GM15510 (cell line): ENCODE measurements at regions not wholly inside any gene's neighbourhood (a gene's known extent, or its start where the extent isn't known, plus 50 kb on each side); places are given as distances from the start of the nearest gene placed in this dataset.

Experiments
- POLR2A ChIP-seq: IDR thresholded peaks from 3 replicates; pipeline ENCODE4 v1.6.1; 2011; ENCODE audit warnings: borderline replicate concordance; ENCODE audit not compliant: insufficient read length; ENCODE audit errors: extremely low read depth

- TF ChIP-seq POLR2A: no peak
Observed at GRCh38 chr16:86039606-86040005, 140.6 kb downstream of the IRF8 start.

DNA sequence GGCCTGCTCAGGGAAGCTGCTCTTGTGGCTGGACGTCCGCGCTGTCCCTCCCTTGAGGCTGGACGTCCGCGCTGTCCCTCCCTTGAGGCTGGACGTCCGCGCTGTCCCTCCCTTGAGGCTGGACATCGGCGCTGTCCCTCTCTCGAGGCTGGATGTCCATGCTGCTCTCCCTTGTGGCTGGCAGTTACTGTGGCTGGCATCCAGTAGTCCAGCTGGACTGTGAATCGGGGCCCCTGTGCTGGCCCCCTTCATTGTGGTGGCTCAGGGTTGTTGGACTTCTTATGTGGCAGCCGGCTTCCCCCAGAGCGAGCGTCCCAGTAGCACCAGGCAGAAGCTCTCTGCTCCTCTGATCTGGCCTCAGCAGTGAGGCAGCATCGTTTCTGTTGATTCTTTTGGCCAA is 141.5 kb downstream of the IRF8 start:
- TF ChIP-seq POLR2A: no peak

GRCh38 chr16:86041215-86041614 is 142.3 kb downstream of the IRF8 start:
- no peak for TF ChIP-seq POLR2A

- TF ChIP-seq POLR2A: no peak
Observed at GRCh38 chr16:86041807-86042206, 142.8 kb downstream of the IRF8 start.

DNA sequence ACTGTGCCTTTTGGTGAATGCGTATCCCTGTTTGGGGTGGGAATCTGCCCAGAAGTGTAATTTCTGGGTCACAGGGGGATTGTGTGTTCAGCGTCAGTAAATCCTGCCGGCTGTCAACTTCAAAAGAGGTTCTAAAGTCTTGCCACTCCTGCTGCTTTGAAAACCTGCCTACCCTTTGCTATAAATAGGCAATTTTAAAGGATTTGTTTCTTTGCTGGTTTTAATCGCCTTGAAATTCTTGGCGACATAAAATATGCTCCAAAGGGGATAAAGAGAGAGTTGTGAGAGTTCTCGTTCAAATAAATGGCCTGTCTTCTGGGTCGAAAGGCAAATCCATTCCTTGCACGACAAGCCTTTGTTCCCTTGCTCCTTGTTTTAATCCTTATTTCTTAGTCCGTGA is 143.4 kb downstream of the IRF8 start:
- no peak for TF ChIP-seq POLR2A

DNA sequence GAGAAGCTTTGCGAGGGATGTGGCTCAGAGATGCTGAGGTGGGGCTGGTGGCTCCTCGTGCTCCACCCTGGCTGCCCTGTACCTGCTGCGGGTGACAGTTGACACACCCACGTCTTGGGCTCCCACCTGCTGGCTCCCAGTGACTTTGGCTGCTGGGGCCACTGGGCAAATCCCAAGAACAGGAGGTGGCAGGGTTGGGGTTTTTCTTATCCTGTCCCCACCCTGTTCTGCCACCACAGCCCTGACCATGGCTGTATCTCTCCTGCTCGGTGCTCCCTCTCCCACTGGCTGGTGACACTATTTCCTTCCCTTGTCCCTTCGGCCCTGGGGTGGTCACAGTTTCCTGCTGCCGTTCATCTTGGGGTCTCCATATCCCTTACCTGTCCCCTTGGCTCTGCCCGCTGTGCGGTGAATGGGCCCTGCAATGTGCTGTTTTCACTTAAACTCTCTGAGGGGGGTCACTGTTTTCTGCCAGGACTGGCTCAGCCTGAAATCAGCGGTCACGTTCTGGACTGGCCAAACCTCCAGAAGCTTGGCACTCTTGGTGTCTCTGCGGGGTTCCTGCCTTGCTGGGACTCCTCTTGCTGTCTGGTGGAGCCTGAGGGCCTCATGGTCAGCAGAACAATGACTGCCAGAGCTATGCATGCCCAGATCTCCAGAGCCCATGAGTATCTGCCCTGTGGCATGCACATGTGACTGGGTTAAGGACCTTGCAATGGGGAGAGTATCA is 144.2 kb downstream of the IRF8 start:
- no peak for TF ChIP-seq POLR2A

DNA sequence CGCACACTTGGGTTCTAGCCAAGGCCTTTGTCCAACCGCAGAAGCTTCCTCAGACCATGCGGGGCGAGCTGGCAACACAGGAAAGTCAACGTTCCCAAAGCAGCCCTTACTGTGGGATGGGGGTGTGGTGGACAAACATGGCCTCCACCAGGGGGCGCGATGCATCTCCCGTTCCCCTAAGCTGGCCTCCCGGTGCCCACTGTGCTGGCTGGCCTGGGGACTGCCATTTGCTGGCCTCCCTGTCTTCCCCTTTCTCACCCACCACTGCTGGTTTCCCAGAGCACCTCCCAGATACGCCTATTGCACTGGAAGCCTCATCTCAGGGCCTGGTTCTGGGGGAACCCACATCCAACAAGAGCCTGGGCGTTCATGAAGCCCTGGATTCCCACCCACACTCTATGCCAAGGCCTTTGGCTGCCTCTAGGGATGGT is 145.3 kb downstream of the IRF8 start:
- no peak for TF ChIP-seq POLR2A

- no peak for TF ChIP-seq POLR2A
Observed at GRCh38 chr16:86044881-86045590, 146.1 kb downstream of the IRF8 start.

- TF ChIP-seq POLR2A: no peak
Observed at GRCh38 chr16:86045591-86045971, 146.6 kb downstream of the IRF8 start.

- TF ChIP-seq POLR2A: no peak
Observed at GRCh38 chr16:86046026-86046425, 147.1 kb downstream of the IRF8 start.

DNA sequence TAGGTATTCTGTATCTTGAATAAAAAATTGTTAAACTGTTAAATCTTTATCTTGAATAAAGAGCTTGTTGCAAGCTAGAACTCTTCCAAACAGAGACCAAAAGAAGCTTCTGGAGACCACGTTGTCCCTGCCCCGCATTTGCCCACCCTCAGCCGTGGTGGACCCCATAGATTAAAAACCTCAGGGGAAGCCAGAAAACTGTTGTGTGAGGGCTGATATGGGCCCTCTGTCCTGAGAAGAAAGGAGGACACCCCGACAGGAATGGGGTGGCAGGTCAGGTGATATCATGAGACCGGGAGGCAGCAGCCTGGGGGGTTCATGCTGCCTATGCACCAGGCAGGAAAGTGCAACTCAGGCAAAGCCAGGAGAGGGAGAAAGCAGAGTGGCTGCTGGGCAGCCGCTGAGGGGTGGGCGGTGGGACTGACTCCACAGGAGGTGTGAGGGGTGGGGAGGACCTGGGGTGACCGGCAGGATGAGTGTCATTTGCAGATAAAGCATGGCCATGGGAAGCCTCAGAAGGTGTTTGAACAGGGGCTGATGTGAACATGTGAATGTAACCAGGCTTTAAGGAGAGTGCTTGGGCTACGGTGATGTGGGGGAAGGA is 147.8 kb downstream of the IRF8 start:
- no peak for TF ChIP-seq POLR2A

GRCh38 chr16:86048221-86048620 is 149.3 kb downstream of the IRF8 start:
- no peak for TF ChIP-seq POLR2A

GRCh38 chr16:86048882-86049585 is 150.1 kb downstream of the IRF8 start:
- no peak for TF ChIP-seq POLR2A

- TF ChIP-seq POLR2A: no peak
Observed at GRCh38 chr16:86049641-86050040, 150.7 kb downstream of the IRF8 start.

DNA sequence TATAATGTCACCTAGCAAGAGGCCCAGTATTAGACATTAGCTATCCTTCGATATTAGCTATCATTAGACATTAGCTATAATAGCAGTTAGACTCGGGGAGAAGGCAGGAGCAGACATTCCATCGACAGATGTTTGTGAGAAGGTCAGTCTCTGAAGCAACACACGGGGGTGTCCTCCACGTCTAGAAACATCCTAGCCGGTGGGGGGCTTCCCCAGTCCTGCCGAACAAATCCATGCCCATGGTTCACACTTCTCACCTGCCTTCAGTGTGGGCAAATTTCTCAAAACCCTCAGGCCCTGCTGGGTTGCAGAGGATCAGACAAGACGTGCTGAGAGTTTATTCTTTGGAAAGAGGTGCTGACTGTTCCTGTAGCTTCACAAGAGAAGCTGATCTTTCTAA is 151.1 kb downstream of the IRF8 start:
- no peak for TF ChIP-seq POLR2A

- TF ChIP-seq POLR2A: no peak
Observed at GRCh38 chr16:86050591-86051367, 151.8 kb downstream of the IRF8 start.
